HG02884 (cell line): ENCODE measurements at regions not wholly inside any gene's neighbourhood (a gene's known extent, or its start where the extent isn't known, plus 50 kb on each side); places are given as distances from the start of the nearest gene placed in this dataset.

Experiments used
- ATAC-seq: cut with Tn5 transposase; IDR thresholded peaks from one replicate; pipeline ENCODE4 v1.9.1; 2021; ENCODE audit warnings: mild to moderate bottlenecking, moderate library complexity; ENCODE audit not compliant: unreplicated experiment

DNA sequence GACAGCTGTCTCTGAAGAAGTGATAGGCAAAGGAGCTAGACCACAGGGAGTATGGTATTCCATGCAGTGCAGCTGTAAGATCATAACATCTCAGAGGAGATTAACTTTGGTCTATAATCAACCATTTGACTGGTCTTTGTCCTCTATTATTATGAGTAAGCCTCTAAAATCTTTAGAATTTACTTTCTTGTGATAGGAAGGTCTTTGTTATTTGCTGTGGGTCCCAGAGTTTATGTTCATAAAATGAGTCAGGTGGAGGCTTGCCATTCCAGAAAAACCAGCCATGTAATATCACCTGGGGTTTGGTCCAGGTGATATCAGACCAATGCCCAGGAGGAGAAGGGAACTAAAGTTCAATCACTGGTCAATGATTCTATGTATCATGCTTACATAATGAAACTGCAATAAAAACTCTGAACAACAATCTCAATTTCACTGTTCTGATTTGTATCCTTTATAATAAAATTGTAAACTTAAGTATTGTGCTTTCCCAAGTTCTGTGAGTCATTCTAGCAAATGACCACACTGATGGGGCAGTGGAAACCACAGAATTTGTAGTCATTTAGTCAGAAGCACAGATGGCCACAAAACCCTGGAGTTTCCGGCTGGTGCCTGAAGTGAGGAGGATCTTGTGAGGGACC is 239.6 kb upstream of the TRAM1L1 start:
- no peak for ATAC-seq

- ATAC-seq: no peak
These were observed 240.7 kb upstream of the TRAM1L1 start for GRCh38 chr4:117326091-117326490.

DNA sequence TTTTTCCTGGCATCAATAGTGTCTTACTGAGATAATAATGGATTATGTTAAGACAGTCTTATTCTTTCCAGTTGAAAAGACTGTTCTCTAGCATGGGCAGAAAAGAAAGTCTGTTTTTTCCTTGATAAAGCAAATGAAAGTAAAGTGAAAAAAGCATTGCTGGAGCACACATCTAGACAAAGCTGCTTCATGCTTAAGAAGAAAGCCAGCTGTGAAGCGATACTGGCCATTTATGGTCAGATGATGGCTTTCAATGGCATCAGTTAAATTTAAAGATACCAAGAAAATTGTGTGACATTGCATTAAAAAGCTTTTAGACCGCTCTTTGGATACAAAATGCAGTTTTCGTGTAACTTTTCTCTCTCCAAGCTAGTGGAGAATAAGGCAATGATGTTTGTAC is 242.1 kb upstream of the TRAM1L1 start:
- no peak for ATAC-seq

GRCh38 chr4:117328333-117328732 is 243.0 kb upstream of the TRAM1L1 start:
- no peak for ATAC-seq

- no peak for ATAC-seq
These were observed 246.4 kb upstream of the TRAM1L1 start for GRCh38 chr4:117331817-117332216.

DNA sequence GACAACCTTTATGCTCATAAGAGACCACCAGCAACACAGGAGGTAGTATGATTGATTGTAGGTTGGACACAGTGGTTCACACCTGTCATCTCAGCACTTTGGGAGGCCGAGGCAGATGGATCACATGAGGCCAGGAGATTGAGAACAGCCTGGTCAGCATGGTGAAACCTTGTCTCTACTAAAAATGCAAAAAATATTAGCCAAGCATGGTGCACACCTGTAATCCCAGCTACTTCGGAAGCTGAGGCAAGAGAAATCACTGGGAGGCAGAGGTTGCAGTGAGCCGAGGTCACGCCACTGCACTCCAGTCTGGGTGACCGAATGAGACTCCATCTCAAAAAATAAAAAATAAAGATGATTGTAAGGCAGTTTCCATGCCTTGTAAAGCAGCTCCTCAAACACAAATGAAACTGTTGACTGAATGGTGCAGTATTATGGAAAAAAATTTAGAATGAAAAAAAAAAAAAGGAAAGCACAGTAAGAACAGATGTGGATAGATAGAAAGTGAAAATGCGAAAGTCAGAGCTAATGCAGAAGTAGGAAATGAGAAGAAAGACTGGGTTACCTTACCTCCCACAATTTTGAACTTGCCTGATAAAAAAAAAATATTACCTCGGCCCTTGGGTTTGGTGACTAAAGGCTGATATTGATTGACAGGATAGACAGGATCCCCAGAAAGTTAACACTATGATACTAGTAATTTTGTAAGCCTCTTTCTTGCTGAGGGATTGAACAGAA is 249.2 kb upstream of the TRAM1L1 start:
- no peak for ATAC-seq

- no peak for ATAC-seq
These were observed 272.1 kb upstream of the TRAM1L1 start for GRCh38 chr4:117357437-117357836.

GRCh38 chr4:117357866-117358265 is 272.5 kb upstream of the TRAM1L1 start:
- no peak for ATAC-seq

GRCh38 chr4:117370944-117371668 is 285.7 kb upstream of the TRAM1L1 start:
- ATAC-seq: no peak

- ATAC-seq: no peak
These were observed 289.7 kb upstream of the TRAM1L1 start for GRCh38 chr4:117375101-117375500.

GRCh38 chr4:117376692-117377091 is 291.3 kb upstream of the TRAM1L1 start:
- ATAC-seq: no peak

DNA sequence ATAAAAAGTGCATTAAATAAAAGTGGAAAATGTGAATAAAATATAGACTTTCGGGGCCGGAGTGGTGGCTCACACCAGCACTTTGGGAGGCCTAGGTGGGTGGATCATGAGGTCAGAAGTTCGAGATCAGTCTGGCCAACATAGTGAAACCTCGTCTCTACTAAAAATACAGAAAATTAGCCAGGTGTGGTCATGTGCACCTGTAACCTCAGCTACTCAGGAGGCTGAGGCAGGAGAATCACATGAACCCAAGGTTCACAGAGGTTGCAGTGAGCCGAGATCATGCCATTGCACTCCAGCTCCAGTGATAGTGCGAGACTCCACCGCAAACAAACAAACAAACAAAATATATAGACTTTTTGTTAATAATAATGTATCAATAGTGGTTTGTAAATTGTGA is 293.6 kb upstream of the TRAM1L1 start:
- ATAC-seq: no peak

GRCh38 chr4:117383468-117383867 is 298.1 kb upstream of the TRAM1L1 start:
- ATAC-seq: no peak

GRCh38 chr4:117385526-117385925 is 300.1 kb upstream of the TRAM1L1 start:
- no peak for ATAC-seq

- no peak for ATAC-seq
These were observed 301.7 kb upstream of the TRAM1L1 start for GRCh38 chr4:117387072-117387471.

DNA sequence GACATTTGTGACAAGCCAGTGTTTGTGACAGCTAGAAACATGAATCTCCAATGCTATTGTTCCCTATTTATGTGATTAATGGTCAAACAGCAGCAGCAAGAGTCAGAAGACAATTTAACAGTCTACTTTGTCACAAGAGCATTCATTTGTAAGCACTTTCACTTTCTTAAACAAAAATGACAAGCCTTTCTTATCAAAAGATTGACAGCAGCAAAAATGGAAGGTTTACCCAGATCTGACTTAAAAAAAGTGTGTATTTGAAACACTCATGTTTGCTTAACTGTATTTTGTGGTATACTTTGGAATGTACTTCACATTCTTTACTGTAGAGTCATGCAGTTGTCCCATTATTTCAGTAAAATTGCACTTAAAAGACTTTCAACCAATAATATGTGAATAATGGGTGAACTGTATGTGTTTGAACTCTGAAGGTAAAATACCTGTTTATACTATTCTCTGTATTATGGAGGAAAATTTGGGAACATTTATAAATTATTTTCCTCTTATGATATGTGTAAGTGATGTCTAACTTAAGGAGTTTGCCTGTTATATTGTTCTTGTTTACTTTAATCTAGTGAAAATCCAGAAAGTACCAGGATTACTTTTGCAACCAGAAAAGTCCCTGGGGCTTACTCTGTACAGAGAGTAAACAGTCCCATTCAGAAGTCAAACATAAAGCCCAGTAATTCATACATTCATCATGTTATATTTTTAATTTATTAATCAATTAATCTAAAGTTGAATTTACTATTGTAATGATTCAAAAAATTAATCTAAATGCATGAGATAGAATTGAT is 314.9 kb upstream of the TRAM1L1 start:
- ATAC-seq: no peak

- no peak for ATAC-seq
These were observed 327.3 kb upstream of the TRAM1L1 start for GRCh38 chr4:117412661-117413060.

DNA sequence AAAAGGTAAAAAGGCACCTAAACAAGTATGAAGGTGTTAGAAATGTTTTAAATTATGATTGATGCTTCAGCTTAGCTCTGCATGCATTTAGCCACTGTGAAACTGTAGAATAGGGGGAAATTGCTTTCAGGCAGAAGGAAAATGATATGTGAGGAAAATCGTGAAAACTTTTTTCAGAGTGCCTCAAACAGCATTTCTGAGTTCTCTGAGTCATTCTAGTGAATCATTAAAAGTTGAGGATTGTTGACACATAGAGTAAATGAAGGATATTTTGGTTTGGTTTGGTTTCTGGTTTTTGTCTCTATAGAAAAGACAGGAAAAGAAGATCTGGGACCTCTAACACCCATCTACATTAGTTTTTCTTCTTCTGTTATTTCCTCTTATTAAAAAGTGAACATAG is 332.5 kb upstream of the TRAM1L1 start:
- no peak for ATAC-seq

GRCh38 chr4:117420948-117421347 is 335.6 kb upstream of the TRAM1L1 start:
- ATAC-seq: no peak

GRCh38 chr4:117421706-117422105 is 336.3 kb upstream of the TRAM1L1 start:
- no peak for ATAC-seq

GRCh38 chr4:117422297-117422696 is 336.9 kb upstream of the TRAM1L1 start:
- no peak for ATAC-seq
